COLO829 (cell line): ENCODE measurements at regions not wholly inside any gene's neighbourhood (a gene's known extent, or its start where the extent isn't known, plus 50 kb on each side); places are given as distances from the start of the nearest gene placed in this dataset.

Source experiments
- DNase-seq: peaks from one replicate; pipeline ENCODE4 v3.0.0; 2012; ENCODE audit warnings: low spot score

DNA sequence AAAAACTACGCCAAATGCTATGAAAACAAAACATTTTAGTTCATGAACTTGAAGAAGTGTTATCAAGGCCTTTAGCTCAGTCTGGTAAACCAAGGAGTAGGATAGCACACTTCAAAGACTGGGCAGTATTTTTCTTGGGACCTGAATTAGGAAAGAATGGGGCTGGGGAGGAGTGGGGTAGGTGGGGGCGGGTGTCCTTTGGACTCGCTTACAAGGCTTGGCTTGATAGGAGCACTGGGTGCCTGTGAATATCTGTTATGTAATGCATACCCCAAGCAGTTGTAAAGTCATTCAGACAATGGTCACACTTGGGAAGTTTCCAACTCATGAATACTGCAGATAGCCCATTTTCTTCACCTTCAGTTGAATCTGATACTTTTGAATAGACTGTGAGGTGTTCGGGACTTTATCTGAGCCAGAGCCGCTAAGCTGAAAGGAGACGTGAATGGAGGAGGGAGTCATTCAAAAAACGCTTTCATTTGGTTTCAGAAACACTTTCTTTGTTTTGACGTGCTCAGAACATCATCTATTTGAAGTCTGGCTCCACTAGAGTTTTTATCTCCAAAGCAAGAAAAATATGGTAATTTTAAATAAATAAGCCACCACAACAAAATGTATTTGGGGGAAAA lies 70.1 kb upstream of the FAM204A start:
- DNase-seq = no peak

DNA sequence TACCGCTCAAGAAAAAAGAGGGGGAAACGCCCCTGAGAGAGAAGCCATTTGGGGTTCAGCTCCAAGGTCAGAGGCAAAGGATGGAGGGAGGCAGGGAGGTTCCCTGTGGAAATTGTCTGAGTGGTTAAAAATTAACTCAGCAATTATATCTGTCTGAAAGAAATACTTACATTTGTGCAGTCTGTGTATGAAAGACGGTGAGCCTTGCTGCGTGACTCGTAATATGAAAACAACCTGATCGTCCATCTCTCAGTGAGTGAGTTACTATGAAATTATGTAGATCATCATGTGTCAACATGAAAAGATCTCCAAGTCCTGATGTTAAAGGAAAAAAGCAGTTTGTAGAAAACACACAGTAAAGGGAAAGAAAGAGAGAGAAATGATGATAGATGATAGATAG lies 67.2 kb upstream of the FAM204A start:
- no peak for DNase-seq

DNA sequence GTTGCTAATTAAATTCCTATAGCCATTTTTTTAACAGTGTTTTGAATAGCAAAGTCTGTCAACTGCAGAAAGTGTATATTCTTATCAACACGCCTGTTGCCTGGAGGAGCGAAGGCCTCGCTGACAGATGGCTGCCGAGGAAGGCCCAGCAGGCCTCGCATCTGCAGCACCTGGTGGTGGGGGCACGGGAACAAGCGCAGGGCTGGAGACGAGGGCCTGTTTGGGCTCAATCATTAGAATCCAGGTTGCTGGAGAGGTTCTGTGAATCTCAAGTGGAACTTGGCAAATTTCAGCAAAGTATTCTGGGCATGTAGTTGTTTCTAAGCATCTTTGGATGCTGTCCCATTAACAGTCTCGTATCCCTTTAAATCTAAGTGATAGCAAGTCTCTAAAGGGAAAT lies 66.1 kb upstream of the FAM204A start:
- DNase-seq = no peak

DNA sequence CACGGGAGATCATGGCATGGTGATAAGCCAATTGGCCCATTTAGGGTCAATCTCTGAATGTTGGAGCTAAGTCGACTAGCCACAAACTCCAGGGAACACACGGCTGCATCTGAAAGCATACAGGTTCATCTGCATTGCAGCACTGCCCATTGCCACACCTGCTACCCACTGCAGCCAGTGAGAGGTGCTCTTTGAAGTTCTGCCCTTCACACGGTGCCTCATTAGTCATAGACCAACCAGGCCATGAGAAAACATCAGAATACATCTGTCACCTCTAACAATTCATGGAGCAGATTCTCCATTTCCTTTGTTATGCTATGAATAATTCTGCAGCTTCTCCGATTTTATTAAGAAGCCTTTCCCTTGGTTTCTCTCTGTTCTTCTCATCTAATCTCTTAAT lies 65.7 kb upstream of the FAM204A start:
- DNase-seq = no peak

DNA sequence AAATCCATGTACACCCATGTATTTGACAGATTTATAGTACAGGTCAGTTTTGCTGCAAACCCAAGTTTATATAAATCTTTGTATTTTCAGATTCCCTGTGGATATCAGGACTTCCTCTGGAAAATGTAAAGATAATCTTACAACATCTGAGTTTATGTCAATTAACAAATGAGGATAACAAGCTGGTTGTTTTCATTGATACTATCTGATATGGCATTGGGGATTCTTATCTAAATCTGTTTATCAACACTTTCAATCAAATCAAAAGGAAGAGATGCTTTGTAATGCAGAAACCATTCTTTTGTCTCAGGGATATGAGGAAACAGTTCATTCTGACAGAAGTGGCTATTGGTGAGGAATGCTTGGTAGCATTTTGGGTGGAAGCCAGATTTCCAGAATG lies 64.9 kb upstream of the FAM204A start:
- DNase-seq = no peak

DNA sequence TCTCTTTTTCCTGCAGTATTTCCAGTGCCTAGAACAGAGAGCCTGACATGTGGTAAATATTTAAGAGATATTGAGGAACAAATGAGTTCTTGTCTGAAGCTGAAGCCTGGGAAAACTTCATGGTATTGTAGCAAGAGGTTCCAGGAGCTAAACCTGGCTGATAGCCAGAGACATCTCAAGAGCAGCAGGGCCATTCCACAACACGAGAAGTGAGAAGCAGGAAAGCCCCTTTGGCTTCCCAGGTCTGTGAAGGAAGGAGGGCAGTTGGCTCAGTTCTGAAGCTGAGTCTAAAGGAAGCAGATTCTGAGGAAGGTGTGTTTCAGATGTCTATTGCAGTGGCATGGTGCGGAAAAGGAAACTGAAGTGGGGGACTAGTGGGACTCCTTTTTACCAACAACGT lies 63.8 kb upstream of the FAM204A start:
- DNase-seq = no peak

DNA sequence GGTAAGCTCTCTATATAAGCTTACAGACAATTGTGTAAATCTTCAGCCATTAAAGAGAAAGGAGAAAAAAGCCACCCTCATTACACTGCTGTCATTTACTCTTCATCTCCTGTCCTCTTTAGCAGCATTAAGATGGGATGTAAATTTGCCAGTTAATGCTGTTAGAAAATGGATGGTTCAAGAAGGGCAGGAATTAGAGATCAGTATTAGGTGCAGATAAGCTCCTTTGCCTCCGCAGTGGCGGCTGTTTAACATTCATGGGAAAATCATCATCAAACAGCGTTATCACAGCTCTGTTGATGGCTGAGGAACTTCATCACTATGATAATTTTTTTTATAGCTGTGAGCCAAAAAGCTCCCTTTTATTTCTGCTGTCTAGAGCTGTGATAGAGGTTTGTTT lies 61.8 kb upstream of the FAM204A start:
- no peak for DNase-seq

DNA sequence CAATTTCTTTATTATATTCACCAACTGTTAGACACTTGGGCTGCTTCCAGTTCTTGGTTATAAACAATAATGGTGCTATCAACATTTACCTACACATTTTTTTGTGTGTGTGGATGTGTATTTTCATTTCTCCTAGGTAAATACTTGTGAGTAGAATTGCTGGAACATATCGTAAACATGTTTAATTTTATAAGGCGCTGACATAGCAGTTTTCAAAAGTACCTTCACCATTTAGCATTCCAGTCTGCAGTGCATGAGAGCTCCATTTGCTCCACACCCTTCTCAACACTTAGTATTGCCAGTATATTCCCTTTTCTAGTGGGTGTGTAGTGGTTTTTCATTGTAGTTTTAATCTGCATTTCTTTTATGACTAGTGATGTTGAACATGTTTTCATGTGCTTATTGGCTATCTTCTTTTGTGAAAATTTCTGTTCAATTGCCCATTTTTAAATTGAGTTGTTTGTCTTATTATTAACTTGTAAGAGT lies 59.6 kb upstream of the FAM204A start:
- no peak for DNase-seq

DNA sequence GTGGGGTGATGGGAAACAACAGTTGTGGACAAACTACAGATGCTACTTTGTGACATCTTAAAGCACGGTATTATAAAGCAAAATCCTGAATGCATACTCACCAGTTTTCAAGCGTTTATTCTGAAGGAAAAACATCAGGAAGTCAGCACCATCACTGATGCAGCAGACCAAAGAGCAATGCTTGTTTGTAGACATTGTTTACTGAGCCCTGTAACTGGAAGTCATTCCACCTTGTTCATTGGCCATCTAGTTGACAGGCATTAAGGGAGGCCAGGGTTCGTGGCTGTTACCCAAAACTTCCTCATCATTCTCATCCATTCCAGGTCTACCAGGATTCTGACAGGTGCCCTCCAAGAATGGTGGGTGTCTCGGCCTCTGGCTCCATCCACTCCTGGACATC lies 55.3 kb upstream of the FAM204A start:
- DNase-seq = no peak

DNA sequence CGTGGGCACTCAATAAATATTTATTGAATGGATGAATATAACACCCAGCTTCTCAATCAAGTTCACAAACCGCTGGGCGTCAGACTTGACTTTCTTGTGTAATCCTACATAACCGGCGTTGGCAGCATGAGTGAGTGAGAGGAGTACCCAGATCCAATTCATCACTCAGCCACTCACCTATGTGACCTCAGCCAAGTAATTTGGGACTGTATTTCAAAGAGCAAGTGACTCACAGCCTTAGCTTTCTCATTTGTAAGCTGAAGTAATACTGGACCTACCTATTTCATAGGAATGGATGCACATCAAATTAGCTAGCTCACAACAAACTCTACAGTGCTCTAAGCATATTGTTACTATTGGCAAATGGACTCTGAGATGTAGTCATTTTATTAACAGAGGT lies 53.8 kb upstream of the FAM204A start:
- no peak for DNase-seq

DNA sequence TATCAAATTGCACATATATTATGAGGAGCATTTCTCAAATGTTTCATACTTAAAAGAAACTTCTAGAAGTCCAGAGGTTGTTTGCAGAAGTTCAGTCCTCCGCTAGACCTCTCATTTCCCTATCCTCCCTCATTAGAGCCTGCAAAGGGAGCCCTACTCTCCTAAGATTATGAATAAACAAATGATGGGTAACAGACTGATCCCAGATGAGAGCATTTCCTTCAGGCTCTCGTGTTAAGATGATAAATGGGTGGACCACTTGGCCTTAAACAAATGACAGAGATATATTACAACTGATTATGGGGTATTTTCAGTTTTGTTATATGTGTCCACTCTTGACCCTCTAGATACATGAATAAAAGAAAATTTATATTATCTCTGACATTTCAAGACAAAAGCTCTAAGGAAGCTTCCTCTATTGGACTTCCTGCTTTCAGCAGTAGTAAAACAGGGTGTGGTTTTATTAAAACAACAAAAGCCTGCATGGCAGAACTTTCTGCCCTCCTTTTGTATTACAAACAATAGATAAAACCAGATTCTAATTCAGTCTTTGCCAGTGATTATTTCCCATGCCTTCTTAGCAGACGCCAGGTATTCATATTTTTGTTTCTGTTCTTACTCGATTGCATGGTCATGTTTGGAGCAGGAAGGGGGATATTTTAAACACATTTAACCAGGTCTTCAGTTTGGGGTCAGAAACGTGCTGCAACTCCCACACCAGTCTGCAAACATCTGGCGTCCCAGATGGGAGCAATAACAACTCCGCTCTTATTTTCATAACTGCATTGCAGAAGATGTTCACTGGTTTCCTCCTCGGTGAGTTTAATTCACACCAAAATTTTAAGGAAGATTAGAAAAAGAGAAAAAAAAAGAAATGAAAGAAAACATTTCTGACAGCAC lies 52.4 kb upstream of the FAM204A start:
- no peak for DNase-seq

DNA sequence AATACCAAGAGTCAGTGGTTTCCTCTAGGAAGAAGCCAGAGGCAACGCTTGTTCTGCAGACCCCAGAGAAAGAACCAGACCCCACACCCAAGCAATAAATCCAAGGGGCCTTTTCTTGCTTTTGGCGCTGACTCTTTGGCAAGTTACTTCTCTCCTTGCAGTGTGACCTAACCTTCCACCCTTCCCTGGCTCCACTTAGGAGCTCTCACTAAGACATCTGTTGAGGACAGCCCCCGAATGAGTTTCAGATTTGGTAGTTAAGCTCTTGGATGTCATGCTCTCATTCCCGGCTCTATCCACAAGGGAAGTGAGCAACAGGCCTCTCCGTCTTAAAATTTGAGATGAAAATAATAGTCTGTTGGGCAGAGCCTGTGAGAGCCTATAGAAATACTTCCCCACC lies 50.6 kb upstream of the FAM204A start:
- DNase-seq = no peak
